Chondrocyte (in vitro differentiated cells): ENCODE measurements at regions not wholly inside any gene's neighbourhood (a gene's known extent, or its start where the extent isn't known, plus 50 kb on each side); places are given as distances from the start of the nearest gene placed in this dataset.

ENCODE experiments used
- DNase-seq: peaks from one replicate; pipeline ENCODE4 v3.0.0; 2021; ENCODE audit warnings: mixed read lengths, low spot score
- H3K27ac Mint-ChIP-seq: one replicate; pipeline ENCODE4 v1.8.0; 2021; ENCODE audit warnings: mild to moderate bottlenecking, moderate library complexity, mixed read lengths; ENCODE audit not compliant: unreplicated experiment
- H3K27me3 Mint-ChIP-seq: 2 replicates; pipeline ENCODE4 v1.8.0; 2021; ENCODE audit warnings: low read depth, mixed read lengths
- H3K36me3 Mint-ChIP-seq: 2 replicates; pipeline ENCODE4 v1.8.0; 2021; ENCODE audit warnings: low read depth, mixed read lengths
- H3K4me1 Mint-ChIP-seq: 2 replicates; pipeline ENCODE4 v1.8.0; 2021; ENCODE audit warnings: low read depth, mild to moderate bottlenecking, mixed read lengths
- H3K4me3 Mint-ChIP-seq: one replicate; pipeline ENCODE4 v1.8.0; 2021; ENCODE audit warnings: mild to moderate bottlenecking, moderate library complexity, mixed read lengths; ENCODE audit not compliant: unreplicated experiment
- H3K9me3 Mint-ChIP-seq: 2 replicates; pipeline ENCODE4 v1.8.0; 2021; ENCODE audit warnings: low read depth, mixed read lengths
- TF ChIP-seq, protein P1 (sequence below): fragments of 200-600 bp; sonication (generic); IDR thresholded peaks from 2 replicates; pipeline ENCODE4 v1.5.0; 2021; ENCODE audit warnings: antibody characterized with exemption, mild to moderate bottlenecking, moderate library complexity

DNA sequence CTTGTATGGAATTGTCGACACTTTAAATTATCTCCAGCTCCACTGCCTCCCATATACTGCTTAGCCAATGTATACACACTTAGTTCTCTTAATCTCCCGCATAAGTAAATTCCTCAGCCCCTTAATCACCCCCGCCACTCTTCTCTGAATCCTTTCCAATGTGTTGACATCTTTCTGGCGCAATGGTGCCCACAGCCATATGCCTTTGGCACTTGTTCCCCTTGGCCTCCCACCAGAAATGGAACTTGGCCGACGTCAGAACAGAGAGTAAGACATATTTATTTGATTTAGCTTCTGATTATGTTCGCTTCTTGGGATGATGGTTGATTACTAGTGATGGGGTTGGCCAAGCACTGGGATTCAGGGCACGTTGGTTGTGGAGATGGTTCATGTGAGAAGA lies 1089.3 kb upstream of the CELF4 start:
- Mint-ChIP-seq H3K4me1 (no peaks in the 10 kb centered on the region), H3K27ac (no peak overlapping the region), H3K36me3 (no peaks in the 10 kb centered on the region), H3K27me3 (no peaks in the 10 kb centered on the region), H3K9me3 (no peaks in the 10 kb centered on the region), H3K4me3 (no peak overlapping the region)
- DNase-seq, result no peak
- TF ChIP-seq, protein P1, sequence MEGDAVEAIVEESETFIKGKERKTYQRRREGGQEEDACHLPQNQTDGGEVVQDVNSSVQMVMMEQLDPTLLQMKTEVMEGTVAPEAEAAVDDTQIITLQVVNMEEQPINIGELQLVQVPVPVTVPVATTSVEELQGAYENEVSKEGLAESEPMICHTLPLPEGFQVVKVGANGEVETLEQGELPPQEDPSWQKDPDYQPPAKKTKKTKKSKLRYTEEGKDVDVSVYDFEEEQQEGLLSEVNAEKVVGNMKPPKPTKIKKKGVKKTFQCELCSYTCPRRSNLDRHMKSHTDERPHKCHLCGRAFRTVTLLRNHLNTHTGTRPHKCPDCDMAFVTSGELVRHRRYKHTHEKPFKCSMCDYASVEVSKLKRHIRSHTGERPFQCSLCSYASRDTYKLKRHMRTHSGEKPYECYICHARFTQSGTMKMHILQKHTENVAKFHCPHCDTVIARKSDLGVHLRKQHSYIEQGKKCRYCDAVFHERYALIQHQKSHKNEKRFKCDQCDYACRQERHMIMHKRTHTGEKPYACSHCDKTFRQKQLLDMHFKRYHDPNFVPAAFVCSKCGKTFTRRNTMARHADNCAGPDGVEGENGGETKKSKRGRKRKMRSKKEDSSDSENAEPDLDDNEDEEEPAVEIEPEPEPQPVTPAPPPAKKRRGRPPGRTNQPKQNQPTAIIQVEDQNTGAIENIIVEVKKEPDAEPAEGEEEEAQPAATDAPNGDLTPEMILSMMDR, result no peak

GRCh38 chr18:38651736-38652135 lies 1086.1 kb upstream of the CELF4 start:
- H3K36me3 Mint-ChIP-seq, result no peaks in the 10 kb centered on the region
- no peak overlapping the region for H3K4me3 Mint-ChIP-seq
- H3K9me3 Mint-ChIP-seq, result no peaks in the 10 kb centered on the region
- no peaks in the 10 kb centered on the region for H3K4me1 Mint-ChIP-seq
- TF ChIP-seq, protein P1, result no peak
- DNase-seq, result no peak
- H3K27me3 Mint-ChIP-seq, result no peaks in the 10 kb centered on the region
- H3K27ac Mint-ChIP-seq, result no peak overlapping the region

DNA sequence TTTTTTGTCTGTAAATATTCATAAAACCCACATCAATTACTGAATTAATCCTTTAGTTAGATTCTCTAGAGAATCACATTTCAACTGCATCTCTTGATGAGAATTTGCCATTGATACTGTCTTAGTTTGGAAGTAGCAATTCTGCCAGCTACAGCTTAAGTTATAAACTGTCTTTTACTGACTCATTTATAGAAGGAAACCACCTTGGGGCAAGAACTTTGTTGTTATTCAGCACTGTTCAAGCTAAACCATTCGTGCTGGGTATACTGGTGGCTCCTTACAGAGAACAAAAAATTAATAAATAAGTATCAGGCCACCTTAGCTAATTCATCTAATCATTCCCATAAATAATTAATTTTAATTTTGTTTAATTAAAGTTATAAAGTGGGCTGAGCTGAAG lies 1082.6 kb upstream of the CELF4 start:
- no peak overlapping the region for H3K4me3 Mint-ChIP-seq
- TF ChIP-seq, protein P1, result no peak
- H3K27me3 Mint-ChIP-seq, result no peaks in the 10 kb centered on the region
- no peak for DNase-seq
- H3K4me1 Mint-ChIP-seq, result no peaks in the 10 kb centered on the region
- no peak overlapping the region for H3K27ac Mint-ChIP-seq
- no peaks in the 10 kb centered on the region for H3K36me3 Mint-ChIP-seq
- H3K9me3 Mint-ChIP-seq, result no peaks in the 10 kb centered on the region

- Mint-ChIP-seq H3K4me3 (no peak overlapping the region), H3K4me1 (no peaks in the 10 kb centered on the region), H3K9me3 (no peaks in the 10 kb centered on the region), H3K27ac (no peak overlapping the region), H3K36me3 (no peaks in the 10 kb centered on the region), H3K27me3 (no peaks in the 10 kb centered on the region)
- DNase-seq, result no peak
- TF ChIP-seq, protein P1, result no peak
These were observed 1080.7 kb upstream of the CELF4 start for GRCh38 chr18:38646296-38646695.

DNA sequence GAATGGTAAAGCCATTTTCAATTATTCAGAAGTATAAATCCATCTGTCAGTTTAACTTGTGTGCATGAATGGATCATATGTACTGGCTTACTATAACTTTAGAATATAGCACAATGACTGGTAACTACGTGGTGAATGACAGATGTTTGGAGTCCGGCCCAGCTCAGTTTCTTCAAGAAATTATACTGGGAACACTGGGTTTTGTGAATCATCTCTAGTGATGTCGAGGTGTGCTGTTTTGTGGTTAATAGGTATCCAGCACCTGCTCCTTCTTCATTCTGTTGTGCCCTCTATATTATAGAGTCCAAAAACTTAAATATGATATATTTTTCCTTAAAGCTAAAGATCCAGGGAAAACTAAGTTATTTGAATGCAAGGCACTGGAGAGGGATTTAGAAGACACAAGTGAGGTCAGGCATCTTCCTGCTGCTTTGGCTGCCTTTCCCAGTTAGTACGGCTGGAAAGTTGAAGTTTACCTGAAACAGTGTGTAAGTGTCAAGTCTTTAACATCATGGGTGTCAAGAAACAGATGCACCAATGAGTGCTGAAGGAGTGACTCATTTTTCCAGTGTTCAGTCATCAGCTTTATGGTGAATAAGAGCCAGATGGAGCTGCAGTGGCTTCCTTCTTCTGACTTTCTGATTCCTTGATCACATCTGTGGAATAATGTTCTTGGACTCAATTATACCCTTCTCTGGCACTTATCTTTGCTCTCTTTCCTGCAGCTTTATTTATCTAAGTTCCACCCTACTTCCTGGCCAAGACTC lies 1079.5 kb upstream of the CELF4 start:
- peaks cover under 1% of the 10 kb centered on the region for H3K9me3 Mint-ChIP-seq
- TF ChIP-seq, protein P1, result no peak

More for the DNA sequence above, 1079.5 kb upstream of the CELF4 start:
- Mint-ChIP-seq H3K36me3 (no peaks in the 10 kb centered on the region), H3K4me1 (no peaks in the 10 kb centered on the region), H3K27me3 (no peaks in the 10 kb centered on the region), H3K27ac (no peak overlapping the region), H3K4me3 (no peak overlapping the region)
- no peak for DNase-seq
